Loucy (cell line): ENCODE measurements at regions not wholly inside any gene's neighbourhood (a gene's known extent, or its start where the extent isn't known, plus 50 kb on each side); places are given as distances from the start of the nearest gene placed in this dataset.

Experiments used
- H2AFZ ChIP-seq: fragments of 200-600 bp; sonication (generic); 2 replicates; pipeline ENCODE4 v1.6.0; 2016; ENCODE audit warnings: antibody characterized with exemption, mild to moderate bottlenecking, low read length, moderate library complexity
- H3F3A ChIP-seq: fragments of 200-600 bp; 2 replicates; pipeline ENCODE4 v1.6.0; 2016; ENCODE audit warnings: antibody characterized with exemption, low read depth, mild to moderate bottlenecking
- H3K27me3 ChIP-seq: fragments of 200-600 bp; sonication (generic); 2 replicates; pipeline ENCODE4 v1.6.1; 2014; ENCODE audit warnings: low read length, mild to moderate bottlenecking; ENCODE audit not compliant: insufficient read depth, poor library complexity, severe bottlenecking
- H3K36me3 ChIP-seq: fragments of 200-600 bp; sonication (generic); 2 replicates; pipeline ENCODE4 v1.6.1; 2016; ENCODE audit warnings: low read length; ENCODE audit not compliant: insufficient read depth
- H3K4me1 ChIP-seq: fragments of 200-600 bp; sonication (generic); 2 replicates; pipeline ENCODE4 v1.5.1; 2014; ENCODE audit warnings: low read length, mild to moderate bottlenecking; ENCODE audit not compliant: insufficient read depth, poor library complexity, severe bottlenecking
- H3K4me2 ChIP-seq: fragments of 200-600 bp; sonication (generic); 2 replicates; pipeline ENCODE4 v1.6.0; 2014; ENCODE audit warnings: antibody characterized with exemption, low read length, low read depth, mild to moderate bottlenecking; ENCODE audit not compliant: poor library complexity, severe bottlenecking
- H3K4me3 ChIP-seq: fragments of 200-600 bp; sonication (generic); 2 replicates; pipeline ENCODE4 v1.5.1; 2014; ENCODE audit warnings: low read length, mild to moderate bottlenecking, mixed read lengths; ENCODE audit not compliant: poor library complexity, severe bottlenecking
- H3K79me2 ChIP-seq: fragments of 200-600 bp; sonication (generic); 2 replicates; pipeline ENCODE4 v1.6.1; 2014; ENCODE audit warnings: low read length; ENCODE audit not compliant: insufficient read depth
- H3K9ac ChIP-seq: fragments of 200-600 bp; sonication (generic); 2 replicates; pipeline ENCODE4 v1.6.0; 2014; ENCODE audit warnings: mild to moderate bottlenecking, low read depth, low read length, moderate library complexity; ENCODE audit not compliant: poor library complexity, severe bottlenecking
- H3K9me2 ChIP-seq: fragments of 200-600 bp; sonication (generic); replicated peaks from 2 replicates; pipeline ENCODE4 v1.6.1; 2016; ENCODE audit warnings: low read depth, low read length, mixed read lengths
- H3K9me3 ChIP-seq: fragments of 200-600 bp; sonication (generic); 2 replicates; pipeline ENCODE4 v1.6.1; 2014; ENCODE audit warnings: mild to moderate bottlenecking, antibody characterized with exemption, low read length, low read depth; ENCODE audit not compliant: insufficient read depth
- H4K20me1 ChIP-seq: fragments of 200-600 bp; sonication (generic); 2 replicates; pipeline ENCODE4 v1.6.0; 2014; ENCODE audit warnings: antibody characterized with exemption, low read length, mild to moderate bottlenecking; ENCODE audit not compliant: insufficient read depth, poor library complexity, severe bottlenecking
- CTCF ChIP-seq: fragments of 200-600 bp; sonication (generic); conservative IDR thresholded peaks from 2 replicates; pipeline ENCODE4 v1.5.1; 2014; ENCODE audit warnings: mild to moderate bottlenecking, antibody characterized with exemption, low read length
- EZH2phosphoT487 ChIP-seq: fragments of 200-600 bp; IDR thresholded peaks from 2 replicates; pipeline ENCODE4 v1.6.1; 2018; ENCODE audit warnings: antibody characterized with exemption, mild to moderate bottlenecking, moderate library complexity, borderline replicate concordance

- Histone ChIP-seq H3K4me3 (no peak overlapping the region), H3K4me2 (no peak overlapping the region), H3K9me2 (no peaks in the 10 kb centered on the region), H3K36me3 (no peaks in the 10 kb centered on the region), H3K27me3 (no peaks in the 10 kb centered on the region), H2AFZ (no peak overlapping the region), H3F3A (no peaks in the 10 kb centered on the region), H3K9me3 (no peaks in the 10 kb centered on the region), H3K9ac (no peak overlapping the region), H3K4me1 (no peaks in the 10 kb centered on the region), H3K79me2 (no peaks in the 10 kb centered on the region), H4K20me1 (no peaks in the 10 kb centered on the region)
- TF ChIP-seq EZH2phosphoT487 (no peak), CTCF (no peak)
These were observed 126.6 kb upstream of the SDK2 start for GRCh38 chr17:73770849-73771229.

- Histone ChIP-seq H3K4me1 (no peaks in the 10 kb centered on the region), H3F3A (no peaks in the 10 kb centered on the region), H3K9ac (no peak overlapping the region), H3K4me3 (no peak overlapping the region), H4K20me1 (no peaks in the 10 kb centered on the region), H3K79me2 (no peaks in the 10 kb centered on the region), H3K9me2 (no peaks in the 10 kb centered on the region), H3K36me3 (no peaks in the 10 kb centered on the region), H2AFZ (no peak overlapping the region), H3K27me3 (no peaks in the 10 kb centered on the region), H3K4me2 (no peak overlapping the region), H3K9me3 (no peaks in the 10 kb centered on the region)
- TF ChIP-seq CTCF, result no peak
These were observed 128.0 kb upstream of the SDK2 start for GRCh38 chr17:73772107-73772705.

- H4K20me1 ChIP-seq, result no peaks in the 10 kb centered on the region
- H3K4me1 ChIP-seq, result no peaks in the 10 kb centered on the region
- no peak overlapping the region for H3K4me2 ChIP-seq
- TF ChIP-seq CTCF, result no peak
- TF ChIP-seq EZH2phosphoT487, result no peak
- H3K9me3 ChIP-seq, result no peaks in the 10 kb centered on the region
- H3K27me3 ChIP-seq, result no peaks in the 10 kb centered on the region
- no peaks in the 10 kb centered on the region for H3F3A ChIP-seq
- H3K4me3 ChIP-seq, result no peak overlapping the region
- no peak overlapping the region for H3K9ac ChIP-seq
- H3K79me2 ChIP-seq, result no peaks in the 10 kb centered on the region
- H3K9me2 ChIP-seq, result no peaks in the 10 kb centered on the region
- H2AFZ ChIP-seq, result no peak overlapping the region
- H3K36me3 ChIP-seq, result no peaks in the 10 kb centered on the region
These were observed 129.5 kb upstream of the SDK2 start for GRCh38 chr17:73773702-73774101.
